Thoracic aorta (tissue), 2 donors: ENCODE measurements at regions not wholly inside any gene's neighbourhood (a gene's known extent, or its start where the extent isn't known, plus 50 kb on each side); places are given as distances from the start of the nearest gene placed in this dataset.
"Not testable (repeated sequence)": the region's sequence is repeated elsewhere in the genome, so short reads cannot be mapped to it uniquely, and the experiment has no call there.

Experiments used
- ATAC-seq: fragments of 150-250 bp; one replicate; pipeline ENCODE4 v1.8.0; 2017; ENCODE audit warnings: low read depth; ENCODE audit not compliant: insufficient number of reproducible peaks, low FRiP score
- DNase-seq: peaks from one replicate; pipeline ENCODE4 v3.0.0-alpha.2; 2020; ENCODE audit warnings: low spot score
- H3K27ac ChIP-seq, 2 donors: fragments of 200-600 bp; sonication (generic); 1 replicate in 1 of 2; 2 replicates in 1 of 2; pipeline ENCODE4 v1.5.1; 2016; ENCODE audit warnings: mild to moderate bottlenecking in 2 of 2, moderate library complexity in 2 of 2
- H3K27me3 ChIP-seq: fragments of 200-600 bp; sonication (generic); replicated peaks from 2 replicates; pipeline ENCODE4 v1.6.0; 2016; ENCODE audit warnings: mild to moderate bottlenecking; ENCODE audit not compliant: insufficient read depth
- H3K36me3 ChIP-seq: fragments of 200-600 bp; sonication (generic); one replicate; pipeline ENCODE4 v1.5.1; 2016
- H3K4me1 ChIP-seq, 2 donors: fragments of 200-600 bp; sonication (generic); 1 replicate in 1 of 2; 2 replicates in 1 of 2; pipeline versions ENCODE4 v1.5.1 to v1.6.0; 2016; ENCODE audit warnings: low read depth in 2 of 2, mild to moderate bottlenecking in 1 of 2; ENCODE audit not compliant: control insufficient read depth in 1 of 2
- H3K4me3 ChIP-seq: fragments of 200-600 bp; sonication (generic); 2 replicates; pipeline ENCODE4 v1.5.1; 2016; ENCODE audit warnings: mild to moderate bottlenecking
- H3K9me3 ChIP-seq: fragments of 200-600 bp; sonication (generic); 2 replicates; pipeline ENCODE4 v1.5.1; 2016
- CTCF ChIP-seq: fragments of 200-600 bp; sonication (generic); IDR thresholded peaks from one replicate; pipeline ENCODE4 v1.5.1; 2019; ENCODE audit warnings: antibody characterized with exemption

- TF ChIP-seq CTCF = no peak
- Histone ChIP-seq H3K4me3 (no peak overlapping the region), H3K27ac (no peak overlapping the region), H3K4me1 (no peaks in the 10 kb centered on the region), H3K9me3 (no peaks in the 10 kb centered on the region), H3K36me3 (no peaks in the 10 kb centered on the region), H3K27me3 (no peaks in the 10 kb centered on the region)
- ATAC-seq (no peak), DNase-seq (no peak)
Observed at GRCh38 chr6:140160494-140160893, 786.0 kb upstream of the CITED2 start.

GRCh38 chr6:140156131-140156530 is 781.7 kb upstream of the CITED2 start:
- no peaks in the 10 kb centered on the region for H3K4me1 ChIP-seq
- no peaks in the 10 kb centered on the region for H3K27me3 ChIP-seq
- no peaks in the 10 kb centered on the region for H3K36me3 ChIP-seq
- no peak overlapping the region for H3K27ac ChIP-seq
- H3K4me3 ChIP-seq = no peak overlapping the region
- no peak for TF ChIP-seq CTCF
- DNase-seq (no peak), ATAC-seq (no peak)
- H3K9me3 ChIP-seq = no peaks in the 10 kb centered on the region

GRCh38 chr6:140155451-140156126 is 781.1 kb upstream of the CITED2 start:
- Histone ChIP-seq H3K27ac (no peak overlapping the region), H3K4me3 (no peak overlapping the region), H3K9me3 (no peaks in the 10 kb centered on the region), H3K36me3 (no peaks in the 10 kb centered on the region), H3K27me3 (no peaks in the 10 kb centered on the region), H3K4me1 (no peaks in the 10 kb centered on the region)
- no peak for ATAC-seq
- DNase-seq = no peak
- TF ChIP-seq CTCF = no peak

- Histone ChIP-seq H3K4me1 (no peaks in the 10 kb centered on the region), H3K4me3 (no peak overlapping the region), H3K9me3 (no peaks in the 10 kb centered on the region), H3K36me3 (no peaks in the 10 kb centered on the region), H3K27ac (no peak overlapping the region), H3K27me3 (no peaks in the 10 kb centered on the region)
- DNase-seq (no peak), ATAC-seq (no peak)
- TF ChIP-seq CTCF = no peak
Observed at GRCh38 chr6:140153703-140154102, 779.3 kb upstream of the CITED2 start.

- not testable (repeated sequence) for DNase-seq, ATAC-seq, H3K27ac ChIP-seq
Observed at GRCh38 chr6:140147825-140148814, 773.7 kb upstream of the CITED2 start.

More at GRCh38 chr6:140147825-140148814, 773.7 kb upstream of the CITED2 start:
- not testable (repeated sequence) for H3K27me3 ChIP-seq, H3K36me3 ChIP-seq, H3K4me3 ChIP-seq, H3K4me1 ChIP-seq, H3K9me3 ChIP-seq
